Psoas muscle (tissue), 7 donors: ENCODE measurements at regions not wholly inside any gene's neighbourhood (a gene's known extent, or its start where the extent isn't known, plus 50 kb on each side); places are given as distances from the start of the nearest gene placed in this dataset.

Experiments used
- ATAC-seq, 4 donors: fragments of 200-7000 bp; cut with Tn5 transposase; one replicate each; pipeline ENCODE4 v1.9.1; 2020; ENCODE audit warnings: moderate library complexity in 3 of 4, mild to moderate bottlenecking in 2 of 4
- DNase-seq, 2 donors: peaks; one replicate each; pipeline ENCODE4 v3.0.0-alpha.2; 2020
- H3K27ac ChIP-seq: fragments of 200-600 bp; one replicate; pipeline ENCODE4 v1.8.0; 2022
- H3K27me3 ChIP-seq, 3 donors: fragments of 200-600 bp in 1 of 3; one replicate each; pipeline versions ENCODE4 v1.6.1 to v1.8.0; 2013 to 2022; ENCODE audit warnings: low read length in 2 of 3, mild to moderate bottlenecking in 2 of 3, moderate library complexity in 1 of 3; ENCODE audit not compliant: insufficient read depth in 3 of 3
- H3K36me3 ChIP-seq, 2 donors: fragments of 200-600 bp in 1 of 2; one replicate each; pipeline versions ENCODE4 v1.6.1 to v1.8.0; 2013 to 2022; ENCODE audit warnings: low read depth in 1 of 2, mild to moderate bottlenecking in 1 of 2, moderate library complexity in 1 of 2; ENCODE audit not compliant: insufficient read depth in 1 of 2
- H3K4me1 ChIP-seq: fragments of 200-600 bp; one replicate; pipeline ENCODE4 v1.8.0; 2022
- H3K4me3 ChIP-seq: fragments of 200-600 bp; one replicate; pipeline ENCODE4 v1.8.0; 2022; ENCODE audit warnings: mild to moderate bottlenecking
- H3K9me3 ChIP-seq: fragments of 200-600 bp; one replicate; pipeline ENCODE4 v1.8.0; 2022
- WGBS, 3 donors: extraction: QIAGEN DNeasy Blood & Tissue Kit; methylation state at CpG; one replicate each; pipeline versions ENCODE4 v1.1.6 to v1.1.7; 2013; 5-methylcytosine and 5-hydroxymethylcytosine counted together
- intact Hi-C, 2 donors: fragments of 100-400 bp; cut with DNase I; formaldehyde crosslinking; loops; one replicate each; pipeline versions ENCODE4 v1.11.0 to v1.14.2; 2022
- TF ChIP-seq, protein P1 (sequence below): fragments of 200-600 bp; IDR thresholded peaks from one replicate; pipeline ENCODE4 v1.8.0; 2022; ENCODE audit warnings: antibody characterized with exemption
- donor health status: healthy with polysubstance abuse.
- donor health status: DM: no; HTN: no; CAD: no; lungs with moderate emphysema.
- donor health status: Bipolar disorder and iron deficiency.
- donor health status: healthy.
- donor health status: DM: yes; HTN: yes; CAD: no.
- donor health status: DM: no; HTN: no; CAD: no.
- donor health status: DM: yes; HTN: yes; CAD: no.

GRCh38 chr5:135705941-135706466, 127.2 kb upstream of the CXCL14 start:
- Histone ChIP-seq H3K9me3 (no peaks in the 10 kb centered on the region), H3K4me3 (no peak overlapping the region), H3K4me1 (no peaks in the 10 kb centered on the region), H3K27me3 (no peaks in the 10 kb centered on the region), H3K36me3 (no peaks in the 10 kb centered on the region), H3K27ac (no peak overlapping the region)
- DNase-seq = no peak
- intact Hi-C loops = no loop called here
- TF ChIP-seq, protein P1, sequence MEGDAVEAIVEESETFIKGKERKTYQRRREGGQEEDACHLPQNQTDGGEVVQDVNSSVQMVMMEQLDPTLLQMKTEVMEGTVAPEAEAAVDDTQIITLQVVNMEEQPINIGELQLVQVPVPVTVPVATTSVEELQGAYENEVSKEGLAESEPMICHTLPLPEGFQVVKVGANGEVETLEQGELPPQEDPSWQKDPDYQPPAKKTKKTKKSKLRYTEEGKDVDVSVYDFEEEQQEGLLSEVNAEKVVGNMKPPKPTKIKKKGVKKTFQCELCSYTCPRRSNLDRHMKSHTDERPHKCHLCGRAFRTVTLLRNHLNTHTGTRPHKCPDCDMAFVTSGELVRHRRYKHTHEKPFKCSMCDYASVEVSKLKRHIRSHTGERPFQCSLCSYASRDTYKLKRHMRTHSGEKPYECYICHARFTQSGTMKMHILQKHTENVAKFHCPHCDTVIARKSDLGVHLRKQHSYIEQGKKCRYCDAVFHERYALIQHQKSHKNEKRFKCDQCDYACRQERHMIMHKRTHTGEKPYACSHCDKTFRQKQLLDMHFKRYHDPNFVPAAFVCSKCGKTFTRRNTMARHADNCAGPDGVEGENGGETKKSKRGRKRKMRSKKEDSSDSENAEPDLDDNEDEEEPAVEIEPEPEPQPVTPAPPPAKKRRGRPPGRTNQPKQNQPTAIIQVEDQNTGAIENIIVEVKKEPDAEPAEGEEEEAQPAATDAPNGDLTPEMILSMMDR = no peak
- WGBS, 3 donors = 77 to 86% (median 78%) methylated on average over 5 of the region's 5 CpGs
- no peak for ATAC-seq

DNA sequence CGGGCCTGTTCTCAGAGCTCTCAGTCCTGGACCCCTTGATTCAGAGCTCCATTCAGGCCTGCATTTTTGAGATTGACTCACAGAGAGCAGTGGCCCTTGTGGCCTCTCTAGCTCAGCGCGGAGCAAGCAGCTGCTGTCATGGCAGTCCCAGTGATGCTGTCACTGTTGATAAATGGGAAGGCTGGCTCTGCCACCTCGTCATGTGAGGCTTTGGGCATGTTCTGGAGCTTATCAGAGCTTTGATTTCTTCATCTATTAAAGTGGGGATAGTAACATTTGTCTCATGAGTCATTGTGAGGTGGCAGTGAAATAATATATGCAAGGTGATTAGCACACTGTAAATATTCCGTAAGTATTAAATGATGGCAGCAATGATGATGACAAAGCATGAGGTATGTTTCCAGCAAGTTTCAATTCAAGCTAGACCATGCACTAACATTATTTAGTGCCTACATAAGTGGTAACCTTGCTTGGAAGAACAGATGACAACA, 126.4 kb upstream of the CXCL14 start:
- Histone ChIP-seq H3K27ac (no peak overlapping the region), H3K27me3 (no peaks in the 10 kb centered on the region), H3K4me1 (no peaks in the 10 kb centered on the region), H3K9me3 (no peaks in the 10 kb centered on the region), H3K36me3 (no peaks in the 10 kb centered on the region), H3K4me3 (no peak overlapping the region)
- TF ChIP-seq, protein P1 = no peak
- ATAC-seq (peak; percentile 75 to 98 (median 92)), DNase-seq (no peak)
- WGBS, 3 donors = 39 to 52% (median 45%) methylated on average over 5 of the region's 5 CpGs
- intact Hi-C loops = no loop called here

DNA sequence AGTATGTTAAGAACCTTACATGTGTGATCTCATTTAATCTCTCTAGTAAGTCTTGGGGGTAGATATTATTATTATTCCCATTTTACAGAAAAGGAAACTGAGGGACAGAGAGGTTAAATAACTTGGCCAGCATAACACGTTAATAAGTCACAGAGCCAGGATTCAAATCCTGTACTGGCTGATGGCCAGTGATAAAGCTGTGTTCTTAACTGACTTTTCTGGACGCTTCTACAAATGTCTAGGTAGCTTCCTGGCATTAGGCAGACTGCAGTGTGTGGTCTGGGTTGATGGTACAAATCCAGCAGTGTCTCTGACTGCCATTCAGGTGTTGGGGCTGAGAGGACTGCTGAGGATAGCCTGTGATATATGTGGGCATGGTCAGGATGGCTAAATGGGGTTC, 125.8 kb upstream of the CXCL14 start:
- no peak for ATAC-seq
- H3K27ac ChIP-seq = no peak overlapping the region
- H3K4me1 ChIP-seq = no peaks in the 10 kb centered on the region
- no peaks in the 10 kb centered on the region for H3K36me3 ChIP-seq
- no peak for DNase-seq
- TF ChIP-seq, protein P1 = no peak
- WGBS, 3 donors = 49 to 52% (median 50%) methylated on average over 2 of the region's 2 CpGs
- H3K4me3 ChIP-seq = no peak overlapping the region
- no peaks in the 10 kb centered on the region for H3K27me3 ChIP-seq
- intact Hi-C loops = no loop called here
- no peaks in the 10 kb centered on the region for H3K9me3 ChIP-seq

DNA sequence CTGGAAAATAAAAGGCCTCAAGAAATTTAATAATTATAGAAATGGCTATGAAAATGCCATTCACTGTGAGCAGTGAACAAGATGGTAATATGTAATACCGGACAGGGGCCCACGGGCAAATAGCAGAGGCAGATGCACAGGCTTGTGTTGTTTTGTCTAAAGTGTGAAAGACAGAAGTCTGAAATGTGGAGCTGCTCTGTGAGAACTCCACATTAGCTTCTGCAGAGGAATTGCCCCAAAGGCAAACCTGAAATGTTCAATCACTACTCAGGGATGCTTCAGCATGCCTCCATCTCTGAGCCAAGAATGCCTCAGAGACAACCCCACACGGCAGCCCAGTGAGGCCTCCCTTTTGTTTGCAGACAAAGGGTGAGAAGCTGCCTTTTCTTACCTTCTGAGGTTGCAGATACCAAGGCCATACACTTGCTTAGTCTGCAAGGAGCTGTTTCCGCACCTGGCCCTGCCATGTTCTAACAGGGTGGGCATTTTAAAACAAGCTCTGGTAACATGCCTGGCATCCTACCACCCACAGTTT, 124.3 kb upstream of the CXCL14 start:
- no peak for ATAC-seq
- no peak overlapping the region for H3K27ac ChIP-seq
- TF ChIP-seq, protein P1 = no peak
- H3K9me3 ChIP-seq = no peaks in the 10 kb centered on the region
- H3K4me1 ChIP-seq = no peaks in the 10 kb centered on the region
- intact Hi-C loops = no loop called here
- no peaks in the 10 kb centered on the region for H3K27me3 ChIP-seq
- H3K36me3 ChIP-seq = no peaks in the 10 kb centered on the region
- DNase-seq = no peak
- 80 to 85% (median 83%) methylated on average over 4 of the region's 4 CpGs for WGBS, 3 donors
- H3K4me3 ChIP-seq = no peak overlapping the region

DNA sequence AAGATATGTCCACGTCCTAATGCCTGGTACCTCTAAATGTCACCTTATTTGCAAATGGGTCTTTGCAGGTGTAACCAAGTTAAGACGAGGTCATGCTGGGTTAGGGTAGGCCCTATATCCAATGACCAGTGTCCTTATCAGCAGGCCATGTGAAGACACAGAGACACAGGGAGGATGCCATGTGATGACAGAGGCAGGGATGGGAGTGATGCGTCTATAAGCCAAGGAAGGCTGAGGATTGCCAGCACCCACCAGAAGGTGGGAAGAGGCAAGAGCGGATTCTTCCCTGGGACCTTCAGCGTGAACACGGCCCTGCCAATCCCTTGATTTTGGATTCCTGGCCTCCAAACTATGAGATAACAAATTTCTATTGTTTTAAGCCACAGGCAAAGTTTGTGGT, 123.4 kb upstream of the CXCL14 start:
- no peaks in the 10 kb centered on the region for H3K9me3 ChIP-seq
- 92 to 96% (median 95%) methylated on average over 6 of the region's 6 CpGs for WGBS, 3 donors
- no peaks in the 10 kb centered on the region for H3K27me3 ChIP-seq
- intact Hi-C loops = no loop called here
- TF ChIP-seq, protein P1 = no peak
- no peak overlapping the region for H3K27ac ChIP-seq
- no peaks in the 10 kb centered on the region for H3K36me3 ChIP-seq
- no peak overlapping the region for H3K4me3 ChIP-seq
- ATAC-seq (no peak), DNase-seq (no peak)
- H3K4me1 ChIP-seq = no peaks in the 10 kb centered on the region
